ENCODE measurements at regions not wholly inside any gene's neighbourhood (a gene's known extent, or its start where the extent isn't known, plus 50 kb on each side); places are given as distances from the start of the nearest gene placed in this dataset.

GRCh38 chr3:66581256-66581655 lies 80.4 kb upstream of the LRIG1 start:
- intact Hi-C loops (cut with DNase I; ENCODE audit: low total_unique reads), result no loop called here
- TF ChIP-seq CTCF (IDR thresholded peaks at IDR 0.05 in 8 of 11, conservative IDR thresholded peaks at IDR 0.05 in 3 of 11), result no peak
- no peak for TF ChIP-seq POLR2AphosphoS5 (IDR thresholded peaks at IDR 0.05)
- TF ChIP-seq POLR2A (IDR thresholded peaks at IDR 0.05), result no peak
- DNase-seq, result no peak
- H3K27me3 ChIP-seq (replicated peaks in 1 of 7), result peaks cover 0 to 86% (median 0%) of the 10 kb centered on the region in 7 donors
- no peak overlapping the region for H3K4me3 ChIP-seq
- H3K36me3 ChIP-seq, result no peaks in the 10 kb centered on the region
- H3K27ac ChIP-seq, result no peak overlapping the region
- WGBS, 5 donors, result 69 to 84% (median 82%) methylated on average over 6 of the region's 6 CpGs
- peaks cover 0 to 13% (median 8%) of the 10 kb centered on the region in 8 donors for H3K9me3 ChIP-seq
- peaks cover 0 to 14% (median 4%) of the 10 kb centered on the region in 6 donors for H3K4me1 ChIP-seq

GRCh38 chr3:66582721-66583423 lies 82.0 kb upstream of the LRIG1 start:
- Histone ChIP-seq H3K36me3 (no peaks in the 10 kb centered on the region), H3K4me3 (no peak overlapping the region), H3K9me3 (peaks cover 0 to 13% (median 8%) of the 10 kb centered on the region in 8 donors), H3K4me1 (peaks cover 0 to 14% (median 4%) of the 10 kb centered on the region in 6 donors), H3K27ac (no peak overlapping the region), H3K27me3 (replicated peaks in 1 of 7) (peaks cover 0 to 86% (median 5%) of the 10 kb centered on the region in 7 donors)
- 59 to 70% (median 66%) methylated on average over 23 to 24 of the region's 24 CpGs for WGBS, 5 donors
- peak; percentile 83 for DNase-seq
- intact Hi-C loops (cut with DNase I; ENCODE audit: low total_unique reads), result no loop called here
- TF ChIP-seq CTCF (IDR thresholded peaks at IDR 0.05 in 8 of 11, conservative IDR thresholded peaks at IDR 0.05 in 3 of 11), result no peak
- peak in 2 of 3 donors; percentile 46 to 57 for TF ChIP-seq POLR2AphosphoS5 (IDR thresholded peaks at IDR 0.05)

- WGBS, 5 donors, result 84 to 91% (median 89%) methylated on average over 4 of the region's 4 CpGs
Measured at GRCh38 chr3:66583424-66584040, 82.7 kb upstream of the LRIG1 start.

More at GRCh38 chr3:66583424-66584040, 82.7 kb upstream of the LRIG1 start:
- peaks cover 0 to 86% (median 5%) of the 10 kb centered on the region in 7 donors for H3K27me3 ChIP-seq (replicated peaks in 1 of 7)
- H3K4me3 ChIP-seq, result no peak overlapping the region
- peaks cover 0 to 14% (median 4%) of the 10 kb centered on the region in 6 donors for H3K4me1 ChIP-seq
- H3K27ac ChIP-seq, result no peak overlapping the region
- intact Hi-C loops (cut with DNase I; ENCODE audit: low total_unique reads), result no loop called here
- TF ChIP-seq POLR2AphosphoS5 (IDR thresholded peaks at IDR 0.05) (no peak), CTCF (IDR thresholded peaks at IDR 0.05 in 8 of 11, conservative IDR thresholded peaks at IDR 0.05 in 3 of 11) (no peak), POLR2A (IDR thresholded peaks at IDR 0.05) (no peak)
- peaks cover 0 to 11% (median 7%) of the 10 kb centered on the region in 8 donors for H3K9me3 ChIP-seq
- no peak for DNase-seq
- no peaks in the 10 kb centered on the region for H3K36me3 ChIP-seq

Data from spleen (tissue), 11 donors.